HepG2 (cell line): ENCODE measurements at regions not wholly inside any gene's neighbourhood (a gene's known extent, or its start where the extent isn't known, plus 50 kb on each side); places are given as distances from the start of the nearest gene placed in this dataset.

Source experiments
- EZH2 ChIP-seq: conservative IDR thresholded peaks from 2 replicates; pipeline ENCODE4 v1.6.1; 2012; ENCODE audit warnings: mild to moderate bottlenecking, low read depth, low read length, moderate library complexity
- KDM5B ChIP-seq: sonication (generic); formaldehyde crosslinking; IDR thresholded peaks from 2 replicates; pipeline ENCODE4 v1.4.0; 2020; ENCODE audit warnings: missing genetic modification reagents, mild to moderate bottlenecking, borderline replicate concordance
- ZNF138 ChIP-seq: sonication (generic); formaldehyde crosslinking; IDR thresholded peaks from 2 replicates; pipeline ENCODE4 v1.5.0; 2020; ENCODE audit warnings: mild to moderate bottlenecking, low read depth, missing genetic modification reagents
- TF ChIP-seq, protein P1 (sequence below): sonication (generic); formaldehyde crosslinking; IDR thresholded peaks from 2 replicates; pipeline ENCODE4 v1.9.0; 2021; ENCODE audit warnings: missing genetic modification reagents, borderline replicate concordance
- TF ChIP-seq, protein P2 (sequence below): sonication (generic); formaldehyde crosslinking; IDR thresholded peaks from 2 replicates; pipeline ENCODE4 v1.8.0; 2022; ENCODE audit warnings: mild to moderate bottlenecking, missing genetic modification reagents, moderate library complexity

DNA sequence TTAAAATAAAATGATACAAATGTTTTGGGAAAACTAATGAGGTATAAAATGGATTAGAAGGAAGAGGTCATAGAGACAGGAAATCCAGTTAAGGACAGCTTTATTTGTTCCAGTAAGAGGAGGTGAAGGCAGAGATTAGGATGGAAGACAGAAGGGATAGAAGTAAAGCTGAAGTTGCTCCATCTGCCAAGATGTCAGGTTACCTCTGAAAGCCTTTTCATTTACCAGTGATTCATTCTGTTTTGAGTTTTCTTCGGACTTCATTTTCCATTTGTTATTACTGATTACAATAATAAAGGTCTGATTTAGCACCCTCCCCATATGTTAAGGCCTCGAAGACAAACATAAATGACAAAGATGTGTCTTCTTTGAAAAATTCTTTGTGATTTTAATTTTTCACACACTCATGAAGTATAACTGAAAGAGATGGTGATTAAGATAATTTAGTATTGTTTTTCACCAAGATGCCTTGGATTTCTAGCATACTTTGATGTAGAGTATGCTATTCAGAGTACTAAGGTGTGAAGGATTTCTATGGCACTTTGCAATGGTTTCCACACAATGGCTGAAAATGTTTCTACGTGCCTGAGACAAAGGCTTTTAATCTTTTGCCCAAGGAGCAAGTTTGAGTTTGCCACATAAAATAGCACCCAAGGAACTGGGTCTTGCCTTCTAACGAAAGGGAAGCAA lies 75.4 kb upstream of the PLAAT1 start:
- TF ChIP-seq, protein P1, sequence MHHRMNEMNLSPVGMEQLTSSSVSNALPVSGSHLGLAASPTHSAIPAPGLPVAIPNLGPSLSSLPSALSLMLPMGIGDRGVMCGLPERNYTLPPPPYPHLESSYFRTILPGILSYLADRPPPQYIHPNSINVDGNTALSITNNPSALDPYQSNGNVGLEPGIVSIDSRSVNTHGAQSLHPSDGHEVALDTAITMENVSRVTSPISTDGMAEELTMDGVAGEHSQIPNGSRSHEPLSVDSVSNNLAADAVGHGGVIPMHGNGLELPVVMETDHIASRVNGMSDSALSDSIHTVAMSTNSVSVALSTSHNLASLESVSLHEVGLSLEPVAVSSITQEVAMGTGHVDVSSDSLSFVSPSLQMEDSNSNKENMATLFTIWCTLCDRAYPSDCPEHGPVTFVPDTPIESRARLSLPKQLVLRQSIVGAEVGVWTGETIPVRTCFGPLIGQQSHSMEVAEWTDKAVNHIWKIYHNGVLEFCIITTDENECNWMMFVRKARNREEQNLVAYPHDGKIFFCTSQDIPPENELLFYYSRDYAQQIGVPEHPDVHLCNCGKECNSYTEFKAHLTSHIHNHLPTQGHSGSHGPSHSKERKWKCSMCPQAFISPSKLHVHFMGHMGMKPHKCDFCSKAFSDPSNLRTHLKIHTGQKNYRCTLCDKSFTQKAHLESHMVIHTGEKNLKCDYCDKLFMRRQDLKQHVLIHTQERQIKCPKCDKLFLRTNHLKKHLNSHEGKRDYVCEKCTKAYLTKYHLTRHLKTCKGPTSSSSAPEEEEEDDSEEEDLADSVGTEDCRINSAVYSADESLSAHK (CRISPR knock-in tag), result no peak
- TF ChIP-seq, protein P2, sequence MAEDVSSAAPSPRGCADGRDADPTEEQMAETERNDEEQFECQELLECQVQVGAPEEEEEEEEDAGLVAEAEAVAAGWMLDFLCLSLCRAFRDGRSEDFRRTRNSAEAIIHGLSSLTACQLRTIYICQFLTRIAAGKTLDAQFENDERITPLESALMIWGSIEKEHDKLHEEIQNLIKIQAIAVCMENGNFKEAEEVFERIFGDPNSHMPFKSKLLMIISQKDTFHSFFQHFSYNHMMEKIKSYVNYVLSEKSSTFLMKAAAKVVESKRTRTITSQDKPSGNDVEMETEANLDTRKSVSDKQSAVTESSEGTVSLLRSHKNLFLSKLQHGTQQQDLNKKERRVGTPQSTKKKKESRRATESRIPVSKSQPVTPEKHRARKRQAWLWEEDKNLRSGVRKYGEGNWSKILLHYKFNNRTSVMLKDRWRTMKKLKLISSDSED (CRISPR knock-in tag), result no peak
- TF ChIP-seq EZH2 (no peak), KDM5B (CRISPR knock-in tag) (no peak), ZNF138 (CRISPR knock-in tag) (no peak)
